ENCODE measurements at regions not wholly inside any gene's neighbourhood (a gene's known extent, or its start where the extent isn't known, plus 50 kb on each side); places are given as distances from the start of the nearest gene placed in this dataset.
"Not testable (repeated sequence)": the region's sequence is repeated elsewhere in the genome, so short reads cannot be mapped to it uniquely, and the experiment has no call there.

GRCh38 chr13:90272356-90272755 is 1075.1 kb upstream of the MIR17HG start:
- Histone ChIP-seq H3K36me3 (no peaks in the 10 kb centered on the region), H3K9me3 (no peaks in the 10 kb centered on the region), H3K4me3 (replicated peaks in 1 of 3) (no peak overlapping the region), H3K4me1 (no peaks in the 10 kb centered on the region), H3K27me3 (no peaks in the 10 kb centered on the region), H3K27ac (no peak overlapping the region)
- intact Hi-C loops (cut with DNase I) = no loop called here
- 89 to 90% methylated on average over 1 of the region's 1 CpG for WGBS, 2 donors
- no peak for DNase-seq
- TF ChIP-seq POLR2A (IDR thresholded peaks at IDR 0.05) (no peak), CTCF (IDR thresholded peaks at IDR 0.05) (no peak)

GRCh38 chr13:90276216-90276615 is 1071.3 kb upstream of the MIR17HG start:
- intact Hi-C loops (cut with DNase I) = no loop called here
- TF ChIP-seq POLR2A (IDR thresholded peaks at IDR 0.05) (no peak), CTCF (IDR thresholded peaks at IDR 0.05) (no peak)
- H3K4me3 ChIP-seq (replicated peaks in 1 of 3) = no peak overlapping the region
- DNase-seq = no peak
- H3K27me3 ChIP-seq = no peaks in the 10 kb centered on the region
- no peaks in the 10 kb centered on the region for H3K36me3 ChIP-seq
- 86 to 90% methylated on average over 1 of the region's 1 CpG for WGBS, 2 donors
- H3K9me3 ChIP-seq = no peaks in the 10 kb centered on the region
- H3K27ac ChIP-seq = no peak overlapping the region
- no peaks in the 10 kb centered on the region for H3K4me1 ChIP-seq

GRCh38 chr13:90278231-90278630 is 1069.3 kb upstream of the MIR17HG start:
- intact Hi-C loops (cut with DNase I); DNase-seq; H3K27ac ChIP-seq; H3K36me3 ChIP-seq; H3K4me3 ChIP-seq (replicated peaks in 1 of 3); H3K9me3 ChIP-seq; H3K27me3 ChIP-seq; H3K4me1 ChIP-seq: not testable (repeated sequence)
- WGBS, 2 donors = 89 to 98% methylated on average over 3 of the region's 3 CpGs

GRCh38 chr13:90281709-90282108 is 1065.8 kb upstream of the MIR17HG start:
- Histone ChIP-seq H3K4me1 (no peaks in the 10 kb centered on the region), H3K27ac (no peak overlapping the region), H3K36me3 (no peaks in the 10 kb centered on the region), H3K4me3 (replicated peaks in 1 of 3) (no peak overlapping the region), H3K27me3 (no peaks in the 10 kb centered on the region), H3K9me3 (no peaks in the 10 kb centered on the region)
- DNase-seq = no peak
- TF ChIP-seq CTCF (IDR thresholded peaks at IDR 0.05) (no peak), POLR2A (IDR thresholded peaks at IDR 0.05) (no peak)
- intact Hi-C loops (cut with DNase I) = no loop called here

- Histone ChIP-seq H3K27ac (no peak overlapping the region), H3K4me1 (no peaks in the 10 kb centered on the region), H3K36me3 (no peaks in the 10 kb centered on the region), H3K4me3 (replicated peaks in 1 of 3) (no peak overlapping the region), H3K27me3 (no peaks in the 10 kb centered on the region), H3K9me3 (no peaks in the 10 kb centered on the region)
- no peak for TF ChIP-seq POLR2A (IDR thresholded peaks at IDR 0.05)
- TF ChIP-seq CTCF (IDR thresholded peaks at IDR 0.05) = no peak
- intact Hi-C loops (cut with DNase I) = no loop called here
- 94 to 95% methylated on average over 8 of the region's 8 CpGs for WGBS, 2 donors
- DNase-seq = no peak
These were observed 1060.0 kb upstream of the MIR17HG start for GRCh38 chr13:90287521-90287920.

- intact Hi-C loops (cut with DNase I) = no loop called here
- TF ChIP-seq CTCF (IDR thresholded peaks at IDR 0.05) = no peak
- TF ChIP-seq POLR2A (IDR thresholded peaks at IDR 0.05) = no peak
- DNase-seq = no peak
- no peak overlapping the region for H3K4me3 ChIP-seq (replicated peaks in 1 of 3)
- H3K27ac ChIP-seq = no peak overlapping the region
- 86 to 92% methylated on average over 7 of the region's 7 CpGs for WGBS, 2 donors
- H3K9me3 ChIP-seq = no peaks in the 10 kb centered on the region
- no peaks in the 10 kb centered on the region for H3K27me3 ChIP-seq
- no peaks in the 10 kb centered on the region for H3K36me3 ChIP-seq
- H3K4me1 ChIP-seq = no peaks in the 10 kb centered on the region
These were observed 1053.6 kb upstream of the MIR17HG start for GRCh38 chr13:90293793-90294361.

All from thyroid gland (tissue), 4 donors.